ENCODE measurements at regions not wholly inside any gene's neighbourhood (a gene's known extent, or its start where the extent isn't known, plus 50 kb on each side); places are given as distances from the start of the nearest gene placed in this dataset.

- in situ Hi-C loops (cut with MboI) (no loop called here), intact Hi-C loops (cut with micrococcal nuclease) (no loop called here)
- H3K4me2 ChIP-seq (ENCODE audit: insufficient read depth, low read length): no peak overlapping the region
Measured at GRCh38 chr12:24416423-24417109, 467.1 kb upstream of the SOX5 start.

GRCh38 chr12:24415934-24416333, 466.5 kb upstream of the SOX5 start:
- ATAC-seq (no peak), DNase-seq (ENCODE audit: extremely low read depth in 1 of 4, low spot score in 3 of 4) (no peak), FAIRE-seq (no peak)
- in situ Hi-C loops (cut with MboI): no loop called here
- Histone ChIP-seq H3K36me3 (ENCODE audit: control insufficient read depth, insufficient read depth, low read length) (no peaks in the 10 kb centered on the region), H3K4me1 (replicated peaks in 1 of 2; ENCODE audit: control insufficient read depth in 2 of 2, insufficient read depth in 2 of 2, low read length in 2 of 2) (no peaks in the 10 kb centered on the region), H3K79me2 (ENCODE audit: control insufficient read depth, insufficient read depth, low read length) (no peaks in the 10 kb centered on the region), H3K9me1 (ENCODE audit: control insufficient read depth, insufficient read depth, low read length) (no peaks in the 10 kb centered on the region), H4K20me1 (replicated peaks; ENCODE audit: control insufficient read depth, insufficient read depth, low read length) (no peaks in the 10 kb centered on the region), H2AFZ (ENCODE audit: low read depth, low read length) (no peak overlapping the region), H3K4me3 (no peak overlapping the region), H3K9ac (ENCODE audit: insufficient read depth in 1 of 2, low read depth in 2 of 2, low read length in 2 of 2) (no peak overlapping the region), H3K4me2 (ENCODE audit: insufficient read depth, low read length) (no peak overlapping the region), H3K27ac (ENCODE audit: extremely low read depth, low read depth, low read length) (no peak overlapping the region), H3K27me3 (ENCODE audit: control insufficient read depth in 2 of 2, insufficient read depth in 2 of 2, low read length in 2 of 2) (no peaks in the 10 kb centered on the region), H3K9me3 (replicated peaks; ENCODE audit: control insufficient read depth, insufficient read depth, low read depth, low read length) (no peaks in the 10 kb centered on the region)
- WGBS (ENCODE audit: insufficient coverage, low coverage, missing lambda C conversion rate): 15% methylated on average over 6 of the region's 6 CpGs
- intact Hi-C loops (cut with micrococcal nuclease): no loop called here
- BruUV-seq (replicated peaks): no TSS peak
- POLR2A ChIA-PET: interaction anchor here (0.6 kb wide), 1 partner anchor 92 kb away, joined by 3 read pairs; no protein-coding TSS in a partner anchor
- CTCF ChIA-PET (ENCODE audit: low intra/inter-chr PET ratio): no interaction called here
- TF ChIP-seq ZNF174 (CRISPR knock-in tag; IDR thresholded peaks at IDR 0.05): no peak
- no peak for TF ChIP-seq PRPF4 (IDR thresholded peaks at IDR 0.05; ENCODE audit: insufficient read depth, low read depth, low read length, poor library complexity, severe bottlenecking)
- no peak for TF ChIP-seq ZNF23 (CRISPR knock-in tag; IDR thresholded peaks at IDR 0.05)
- no peak for TF ChIP-seq ATF3 (IDR thresholded peaks at IDR 0.05)
- TF ChIP-seq ATF3 (CRISPR knock-in tag; conservative IDR thresholded peaks at IDR 0.05): no peak
- TF ChIP-seq RUNX1 (IDR thresholded peaks at IDR 0.05; ENCODE audit: low read depth): no peak
- no peak for TF ChIP-seq SNAPC5 (CRISPR knock-in tag; IDR thresholded peaks at IDR 0.05)
- no peak for TF ChIP-seq CBX8 (IDR thresholded peaks at IDR 0.05; ENCODE audit: borderline replicate concordance, extremely low read depth, low read depth, low read length, poor library complexity, severe bottlenecking)
- no peak for TF ChIP-seq KHSRP (IDR thresholded peaks at IDR 0.05)

More at GRCh38 chr12:24416423-24417109, 467.1 kb upstream of the SOX5 start:
- no peaks in the 10 kb centered on the region for H4K20me1 ChIP-seq (replicated peaks; ENCODE audit: control insufficient read depth, insufficient read depth, low read length)
- FAIRE-seq (no peak), DNase-seq (ENCODE audit: extremely low read depth in 1 of 4, low spot score in 3 of 4) (no peak), ATAC-seq (no peak)
- TF ChIP-seq GABPB2 (CRISPR knock-in tag; conservative IDR thresholded peaks at IDR 0.05) (no peak), ZNF316 (IDR thresholded peaks at IDR 0.05) (peak; percentile 63), ZNF253 (CRISPR knock-in tag; conservative IDR thresholded peaks at IDR 0.05) (no peak), MAFF (IDR thresholded peaks at IDR 0.05; ENCODE audit: low read length) (peak; percentile 19; the same call in 1 of the 2 replicates), MAFG (tag; conservative IDR thresholded peaks at IDR 0.05) (peak; percentile 30; the same call in 1 of the 2 replicates), PHB (CRISPR knock-in tag; IDR thresholded peaks at IDR 0.05) (no peak), ZNF311 (CRISPR knock-in tag; IDR thresholded peaks at IDR 0.05) (no peak), MTA2 (IDR thresholded peaks at IDR 0.05; ENCODE audit: low read depth) (no peak), C11orf30 (IDR thresholded peaks at IDR 0.05; ENCODE audit: low read depth) (peak; percentile 36; the same call in 1 of the 2 replicates), CHD1 (IDR thresholded peaks at IDR 0.05; ENCODE audit: low read length) (no peak)
- TF ChIP-seq, protein P1, sequence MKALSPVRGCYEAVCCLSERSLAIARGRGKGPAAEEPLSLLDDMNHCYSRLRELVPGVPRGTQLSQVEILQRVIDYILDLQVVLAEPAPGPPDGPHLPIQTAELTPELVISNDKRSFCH (CRISPR knock-in tag; IDR thresholded peaks at IDR 0.05): no peak
- TF ChIP-seq, protein P1 (tag; IDR thresholded peaks at IDR 0.05): no peak
- CTCF ChIA-PET (ENCODE audit: low intra/inter-chr PET ratio): no interaction called here
- 0% methylated on average over 7 of the region's 7 CpGs for WGBS (ENCODE audit: insufficient coverage, low coverage, missing lambda C conversion rate)
- H3K4me3 ChIP-seq: no peak overlapping the region
- no peaks in the 10 kb centered on the region for H3K27me3 ChIP-seq (ENCODE audit: control insufficient read depth in 2 of 2, insufficient read depth in 2 of 2, low read length in 2 of 2)
- H3K9ac ChIP-seq (ENCODE audit: insufficient read depth in 1 of 2, low read depth in 2 of 2, low read length in 2 of 2): no peak overlapping the region
- POLR2A ChIA-PET: no interaction called here
- H3K36me3 ChIP-seq (ENCODE audit: control insufficient read depth, insufficient read depth, low read length): no peaks in the 10 kb centered on the region
- H3K9me3 ChIP-seq (replicated peaks; ENCODE audit: control insufficient read depth, insufficient read depth, low read depth, low read length): no peaks in the 10 kb centered on the region
- no peak overlapping the region for H2AFZ ChIP-seq (ENCODE audit: low read depth, low read length)
- BruUV-seq (replicated peaks): no TSS peak
- no peak overlapping the region for H3K27ac ChIP-seq (ENCODE audit: extremely low read depth, low read depth, low read length)
- H3K9me1 ChIP-seq (ENCODE audit: control insufficient read depth, insufficient read depth, low read length): no peaks in the 10 kb centered on the region
- H3K79me2 ChIP-seq (ENCODE audit: control insufficient read depth, insufficient read depth, low read length): no peaks in the 10 kb centered on the region
- H3K4me1 ChIP-seq (replicated peaks in 1 of 2; ENCODE audit: control insufficient read depth in 2 of 2, insufficient read depth in 2 of 2, low read length in 2 of 2): no peaks in the 10 kb centered on the region
